ENCODE measurements at regions not wholly inside any gene's neighbourhood (a gene's known extent, or its start where the extent isn't known, plus 50 kb on each side); places are given as distances from the start of the nearest gene placed in this dataset.

DNA sequence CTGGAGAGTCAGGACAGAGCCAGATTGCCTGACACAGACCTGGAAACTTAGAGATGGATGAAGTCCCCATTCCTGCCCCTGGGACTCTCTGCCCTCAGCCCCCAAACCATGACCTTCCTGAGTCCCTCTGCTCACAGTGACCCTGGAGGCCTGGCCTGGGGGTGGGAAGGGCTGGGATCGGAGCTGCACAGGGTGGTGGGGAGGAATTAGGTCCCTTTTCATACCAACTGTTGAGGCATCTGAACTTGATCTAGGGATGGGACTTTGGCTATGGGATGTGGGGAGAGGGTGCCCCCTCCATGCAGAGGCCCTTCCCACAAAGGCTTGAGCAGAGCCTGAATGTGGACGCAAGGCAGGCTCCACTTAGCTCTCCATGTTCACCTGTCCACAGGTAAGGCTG, 144.1 kb downstream of the MRPL14 start:
- DNase-seq (ENCODE audit: low spot score): no peak
- intact Hi-C loops (cut with micrococcal nuclease): no loop called here
- Mint-ChIP-seq H3K4me1 (ENCODE audit: low read depth) (no peaks in the 10 kb centered on the region), H3K36me3 (ENCODE audit: low read depth) (no peaks in the 10 kb centered on the region), H3K27me3 (ENCODE audit: insufficient read depth) (peaks cover 6% of the 10 kb centered on the region), H3K27ac (no peak overlapping the region), H3K4me3 (no peak overlapping the region), H3K9me3 (no peaks in the 10 kb centered on the region)

DNA sequence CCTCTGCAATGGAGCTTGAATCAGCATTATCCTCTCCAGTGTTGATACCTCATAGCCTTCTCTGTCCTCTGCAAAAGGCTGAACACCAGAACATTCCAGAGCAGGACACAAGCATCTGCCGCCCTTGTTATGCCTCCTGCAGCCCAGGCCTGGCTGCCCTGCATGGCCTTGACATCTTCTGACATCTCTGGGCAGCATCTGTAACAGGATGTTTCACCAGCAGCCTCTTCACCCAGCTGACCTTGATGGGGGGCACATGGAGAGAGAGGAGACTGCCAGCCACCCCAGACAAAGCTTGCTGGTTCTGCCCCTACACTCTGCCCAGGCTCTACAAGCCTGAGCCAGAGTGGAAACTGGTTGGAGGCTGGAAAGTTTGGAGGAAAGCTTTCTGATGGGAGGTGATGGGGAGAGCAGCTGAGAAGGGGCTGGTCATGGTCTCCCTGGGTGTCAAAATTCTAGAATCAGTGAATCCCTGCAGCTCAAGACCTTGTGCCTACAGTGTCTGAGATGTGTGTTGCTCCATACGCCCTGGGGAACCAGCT, 145.1 kb downstream of the MRPL14 start:
- H3K27me3 Mint-ChIP-seq (ENCODE audit: insufficient read depth): peaks cover 8% of the 10 kb centered on the region
- no peak for DNase-seq (ENCODE audit: low spot score)
- H3K4me3 Mint-ChIP-seq: no peak overlapping the region
- H3K36me3 Mint-ChIP-seq (ENCODE audit: low read depth): no peaks in the 10 kb centered on the region
- H3K27ac Mint-ChIP-seq: no peak overlapping the region
- H3K4me1 Mint-ChIP-seq (ENCODE audit: low read depth): no peaks in the 10 kb centered on the region
- intact Hi-C loops (cut with micrococcal nuclease): no loop called here
- H3K9me3 Mint-ChIP-seq: no peaks in the 10 kb centered on the region

DNA sequence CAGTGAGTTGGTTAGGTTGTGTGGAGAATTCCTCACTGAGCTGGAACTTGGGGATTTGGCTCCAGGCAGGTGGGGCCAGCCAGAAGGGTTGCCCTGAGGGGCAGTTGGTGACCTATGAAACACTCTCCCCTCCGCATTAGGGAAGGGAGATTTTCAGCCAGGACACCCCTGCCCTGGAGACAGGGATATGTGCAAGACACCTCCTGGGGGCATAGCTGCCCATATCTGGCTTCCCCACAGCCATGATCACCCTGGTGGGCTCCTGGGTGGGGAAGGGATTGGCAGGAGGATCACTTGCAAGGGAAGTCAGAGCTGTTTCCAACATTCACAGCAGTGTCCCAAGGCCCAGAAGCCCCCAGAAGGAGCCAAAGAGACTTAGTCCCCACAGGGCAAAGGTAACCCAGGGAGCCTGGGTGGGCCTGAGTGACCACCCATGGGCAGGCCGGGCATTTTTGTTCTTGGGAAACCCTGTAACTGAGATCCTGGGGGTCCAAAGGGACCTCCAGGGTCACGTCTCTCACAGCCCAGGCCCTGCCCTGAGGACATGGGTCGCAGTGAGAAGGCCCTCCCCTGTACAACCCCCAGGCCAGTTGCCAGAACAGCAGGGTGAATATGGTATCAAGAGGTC, 145.8 kb downstream of the MRPL14 start:
- H3K27me3 Mint-ChIP-seq (ENCODE audit: insufficient read depth): peaks cover 13% of the 10 kb centered on the region
- no peaks in the 10 kb centered on the region for H3K36me3 Mint-ChIP-seq (ENCODE audit: low read depth)
- no peaks in the 10 kb centered on the region for H3K9me3 Mint-ChIP-seq
- H3K4me3 Mint-ChIP-seq: no peak overlapping the region
- H3K4me1 Mint-ChIP-seq (ENCODE audit: low read depth): no peaks in the 10 kb centered on the region
- intact Hi-C loops (cut with micrococcal nuclease): no loop called here
- no peak for DNase-seq (ENCODE audit: low spot score)
- H3K27ac Mint-ChIP-seq: no peak overlapping the region

- no peak overlapping the region for H3K27ac Mint-ChIP-seq
- peaks cover 21% of the 10 kb centered on the region for H3K27me3 Mint-ChIP-seq (ENCODE audit: insufficient read depth)
- H3K9me3 Mint-ChIP-seq: no peaks in the 10 kb centered on the region
- intact Hi-C loops (cut with micrococcal nuclease): no loop called here
- H3K4me3 Mint-ChIP-seq: no peak overlapping the region
- DNase-seq (ENCODE audit: low spot score): no peak
- H3K36me3 Mint-ChIP-seq (ENCODE audit: low read depth): no peaks in the 10 kb centered on the region
- H3K4me1 Mint-ChIP-seq (ENCODE audit: low read depth): no peaks in the 10 kb centered on the region
Measured at GRCh38 chr6:43980004-43980795, 147.1 kb downstream of the MRPL14 start.

GRCh38 chr6:43979525-43979924, 147.7 kb downstream of the MRPL14 start:
- H3K9me3 Mint-ChIP-seq: no peaks in the 10 kb centered on the region
- H3K4me3 Mint-ChIP-seq: no peak overlapping the region
- H3K27me3 Mint-ChIP-seq (ENCODE audit: insufficient read depth): peaks cover 27% of the 10 kb centered on the region
- H3K4me1 Mint-ChIP-seq (ENCODE audit: low read depth): no peaks in the 10 kb centered on the region
- DNase-seq (ENCODE audit: low spot score): no peak
- intact Hi-C loops (cut with micrococcal nuclease): no loop called here
- H3K27ac Mint-ChIP-seq: no peak overlapping the region
- no peaks in the 10 kb centered on the region for H3K36me3 Mint-ChIP-seq (ENCODE audit: low read depth)

DNA sequence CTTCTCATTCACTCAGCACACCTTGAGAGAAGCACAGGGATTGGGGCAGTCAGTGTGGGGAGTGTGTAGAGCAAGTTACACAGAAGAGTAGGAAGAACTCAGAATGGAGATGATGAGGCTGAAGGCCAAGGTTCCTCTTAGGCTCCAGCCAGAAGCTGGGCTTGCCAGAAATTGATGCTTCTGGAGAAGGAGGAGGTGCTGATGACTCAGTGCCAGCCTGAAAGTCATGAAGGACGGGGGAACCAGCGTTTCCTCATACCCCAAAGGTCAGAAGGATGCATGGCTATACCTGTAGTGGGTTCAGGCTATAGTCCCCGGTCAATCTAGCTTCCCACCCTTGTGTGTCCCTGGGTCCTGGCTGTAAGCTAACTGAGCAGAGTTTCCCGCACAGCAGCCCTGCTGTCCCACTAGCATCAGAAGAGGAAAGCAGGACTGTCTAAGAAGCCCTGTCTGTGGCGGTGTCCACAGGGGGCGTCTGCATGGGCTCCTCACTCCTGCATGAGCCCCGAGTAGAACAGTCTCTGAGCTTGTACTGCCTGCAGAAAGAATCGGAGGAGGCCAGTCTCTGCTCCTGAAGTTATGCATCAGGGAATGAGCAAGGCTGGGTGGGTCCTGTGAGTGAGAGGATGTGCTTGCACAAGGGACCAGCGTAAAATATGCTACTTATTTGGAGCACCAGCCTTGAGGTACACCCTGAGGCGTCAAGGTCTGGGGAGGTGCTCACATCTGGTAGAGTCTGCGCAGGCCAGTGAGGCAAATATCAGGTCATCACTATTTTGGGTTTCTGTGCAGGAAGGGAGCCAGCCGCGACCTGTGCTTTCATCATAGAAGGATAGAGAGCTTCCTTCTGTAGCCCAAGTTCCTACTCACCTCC, 148.5 kb downstream of the MRPL14 start:
- H3K4me1 Mint-ChIP-seq (ENCODE audit: low read depth): no peaks in the 10 kb centered on the region
- H3K27me3 Mint-ChIP-seq (ENCODE audit: insufficient read depth): peaks cover 25% of the 10 kb centered on the region
- no peak overlapping the region for H3K27ac Mint-ChIP-seq
- H3K4me3 Mint-ChIP-seq: no peak overlapping the region
- no peaks in the 10 kb centered on the region for H3K9me3 Mint-ChIP-seq
- no peak for DNase-seq (ENCODE audit: low spot score)
- intact Hi-C loops (cut with micrococcal nuclease): no loop called here
- H3K36me3 Mint-ChIP-seq (ENCODE audit: low read depth): no peaks in the 10 kb centered on the region

DNA sequence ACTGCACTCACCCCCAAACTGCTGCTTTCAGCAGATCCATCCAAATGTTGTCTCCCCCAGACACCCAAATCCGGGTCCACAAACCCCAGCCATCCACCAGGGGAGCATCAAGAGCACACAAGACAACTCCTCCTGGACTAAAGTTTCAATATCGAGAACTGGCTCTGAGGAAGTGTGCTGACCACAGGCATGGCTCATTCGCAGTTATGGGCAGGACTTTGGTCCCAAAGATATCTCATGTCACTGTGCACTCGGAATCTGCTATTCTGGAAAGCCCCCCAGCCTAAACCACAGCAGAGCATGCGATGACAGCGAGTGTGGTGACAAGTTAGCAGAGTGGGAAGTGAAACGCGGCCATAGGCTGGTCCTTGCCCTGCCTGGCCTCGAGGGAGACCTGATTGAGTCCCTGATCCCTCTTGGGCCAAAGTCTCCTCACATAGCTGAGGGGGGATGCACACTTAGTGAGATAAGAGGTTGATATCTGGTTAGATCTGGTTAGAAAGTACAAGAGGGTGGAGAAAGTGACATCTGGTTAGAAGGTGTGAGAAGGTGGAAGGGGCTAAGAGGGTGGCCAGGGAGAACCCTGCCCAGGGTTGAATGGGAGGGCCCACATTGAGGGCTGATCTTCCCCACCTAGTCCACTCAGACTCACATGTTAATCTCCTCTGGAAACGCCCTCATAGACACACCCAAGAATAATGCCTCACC, 149.7 kb downstream of the MRPL14 start:
- intact Hi-C loops (cut with micrococcal nuclease): no loop called here
- no peaks in the 10 kb centered on the region for H3K36me3 Mint-ChIP-seq (ENCODE audit: low read depth)
- H3K9me3 Mint-ChIP-seq: no peaks in the 10 kb centered on the region
- DNase-seq (ENCODE audit: low spot score): no peak
- H3K27ac Mint-ChIP-seq: no peak overlapping the region
- H3K27me3 Mint-ChIP-seq (ENCODE audit: insufficient read depth): peaks cover 33% of the 10 kb centered on the region
- no peaks in the 10 kb centered on the region for H3K4me1 Mint-ChIP-seq (ENCODE audit: low read depth)
- H3K4me3 Mint-ChIP-seq: no peak overlapping the region

DNA sequence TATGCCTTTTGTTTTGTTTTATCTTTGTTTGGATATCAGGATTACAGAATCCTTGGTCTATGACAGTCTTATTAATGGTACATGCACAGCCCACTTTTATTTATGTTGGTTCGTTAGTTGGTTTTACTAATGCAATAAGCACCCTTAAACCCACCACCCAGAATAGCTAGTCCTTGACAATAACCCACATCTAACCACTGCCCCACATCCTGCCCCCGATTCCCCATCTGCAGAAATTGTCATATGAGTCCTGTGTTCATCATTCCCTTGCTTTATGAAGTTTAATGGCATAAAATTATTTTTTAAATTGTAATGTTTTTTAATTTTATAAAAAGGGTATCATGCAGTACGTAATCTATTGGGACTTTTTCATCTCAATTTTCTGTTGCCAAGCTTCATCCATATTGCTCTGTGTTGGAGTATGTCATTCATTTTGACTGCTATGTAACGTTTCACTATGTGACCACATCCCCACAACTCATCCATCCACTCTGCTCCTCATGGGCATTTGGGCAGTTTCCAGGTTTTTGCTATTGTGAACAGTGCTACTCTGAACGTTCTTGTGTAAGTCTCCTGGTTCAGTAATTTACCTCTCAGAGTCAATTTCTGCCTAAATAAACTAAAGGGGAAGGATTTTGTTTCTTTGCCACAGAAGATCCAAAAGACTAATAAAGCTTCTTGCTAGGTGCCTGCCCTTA, 150.4 kb downstream of the MRPL14 start:
- Mint-ChIP-seq H3K9me3 (no peaks in the 10 kb centered on the region), H3K36me3 (ENCODE audit: low read depth) (no peaks in the 10 kb centered on the region), H3K4me1 (ENCODE audit: low read depth) (no peaks in the 10 kb centered on the region), H3K4me3 (no peak overlapping the region), H3K27me3 (ENCODE audit: insufficient read depth) (peaks cover 33% of the 10 kb centered on the region), H3K27ac (no peak overlapping the region)
- no peak for DNase-seq (ENCODE audit: low spot score)
- intact Hi-C loops (cut with micrococcal nuclease): no loop called here

DNA sequence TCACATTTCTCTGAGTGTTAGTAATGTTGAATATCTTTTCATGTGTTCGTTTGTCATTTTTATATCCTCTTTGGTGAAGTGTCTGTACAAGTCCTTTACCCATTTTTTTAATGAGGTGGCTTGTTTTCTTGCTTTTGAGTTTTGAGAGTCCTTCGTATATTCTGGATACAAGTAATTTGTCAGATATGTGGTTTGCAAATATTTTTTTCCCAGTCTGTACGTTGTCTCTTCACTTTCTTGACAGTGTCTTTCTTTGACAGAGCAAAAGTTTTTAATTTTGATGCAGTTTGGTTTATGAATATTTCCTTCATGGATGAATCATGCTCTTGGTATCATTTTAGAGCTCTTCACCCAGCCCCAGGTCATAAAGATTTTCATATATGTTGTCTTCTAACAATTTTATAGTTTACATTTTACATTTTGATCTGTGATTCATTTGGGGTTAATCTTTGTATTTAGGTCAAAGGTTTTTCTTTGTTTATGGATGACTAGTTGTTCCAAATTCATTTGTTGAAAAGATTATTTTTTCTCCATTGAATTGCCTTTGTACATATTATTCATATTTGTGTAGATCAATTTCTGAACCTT, 152.5 kb downstream of the MRPL14 start:
- Mint-ChIP-seq H3K4me3 (no peak overlapping the region), H3K36me3 (ENCODE audit: low read depth) (no peaks in the 10 kb centered on the region), H3K27me3 (ENCODE audit: insufficient read depth) (peaks cover 33% of the 10 kb centered on the region), H3K9me3 (no peaks in the 10 kb centered on the region), H3K4me1 (ENCODE audit: low read depth) (no peaks in the 10 kb centered on the region), H3K27ac (no peak overlapping the region)
- no peak for DNase-seq (ENCODE audit: low spot score)
- intact Hi-C loops (cut with micrococcal nuclease): no loop called here

DNA sequence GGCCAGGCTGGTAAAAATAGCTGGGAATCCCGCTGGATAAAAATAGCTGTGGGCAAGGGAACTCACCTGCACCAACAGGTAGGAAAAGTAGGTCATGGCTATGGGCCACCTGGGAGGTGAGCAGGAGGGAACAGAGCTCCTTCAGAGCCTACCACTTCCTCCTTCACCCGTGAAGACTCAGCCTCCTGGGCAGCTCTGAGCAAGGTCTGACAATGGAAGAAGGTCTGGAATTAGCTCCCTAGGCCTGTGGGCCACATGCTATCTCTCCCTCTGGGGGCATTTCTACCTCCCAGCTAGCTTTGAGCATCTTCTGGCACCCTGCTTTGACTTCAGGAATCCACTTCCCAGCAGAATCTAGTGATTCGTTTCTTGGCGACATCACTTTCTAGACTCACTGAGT, 153.9 kb downstream of the MRPL14 start:
- Mint-ChIP-seq H3K9me3 (no peaks in the 10 kb centered on the region), H3K36me3 (ENCODE audit: low read depth) (no peaks in the 10 kb centered on the region), H3K27me3 (ENCODE audit: insufficient read depth) (peaks cover 32% of the 10 kb centered on the region), H3K4me1 (ENCODE audit: low read depth) (no peaks in the 10 kb centered on the region), H3K27ac (no peak overlapping the region), H3K4me3 (no peak overlapping the region)
- intact Hi-C loops (cut with micrococcal nuclease): no loop called here
- no peak for DNase-seq (ENCODE audit: low spot score)

DNA sequence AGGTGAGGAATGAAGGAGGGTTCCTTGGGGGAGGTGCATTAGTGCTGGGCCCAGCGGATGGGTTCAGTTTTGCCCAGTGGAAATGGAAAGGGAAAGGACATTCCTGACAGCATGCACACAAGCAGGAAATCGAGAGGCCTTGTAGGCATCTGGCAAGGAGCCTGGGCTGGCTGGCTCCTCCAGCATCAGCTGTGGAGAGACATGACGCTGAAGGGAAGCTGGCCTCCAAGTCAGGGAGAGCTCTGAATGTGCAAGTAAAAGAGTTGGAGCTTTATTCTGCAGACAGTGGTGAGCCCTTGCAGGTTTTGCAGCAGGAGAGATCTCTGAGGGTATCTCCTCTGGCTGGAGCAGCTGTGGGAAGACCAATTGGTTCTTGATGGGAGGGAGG, 154.3 kb downstream of the MRPL14 start:
- Mint-ChIP-seq H3K4me1 (ENCODE audit: low read depth) (no peaks in the 10 kb centered on the region), H3K36me3 (ENCODE audit: low read depth) (no peaks in the 10 kb centered on the region), H3K27ac (no peak overlapping the region), H3K9me3 (no peaks in the 10 kb centered on the region), H3K27me3 (ENCODE audit: insufficient read depth) (peaks cover 30% of the 10 kb centered on the region), H3K4me3 (no peak overlapping the region)
- DNase-seq (ENCODE audit: low spot score): no peak
- intact Hi-C loops (cut with micrococcal nuclease): no loop called here

Data from activated T-helper 1 cell treated with anti-CD3 and anti-CD28 coated beads, Interleukin-12 subunit alpha, Interleukin-12 subunit beta, Interleukin-2, Interleukin-4 antibody, amounts not matched to agents 30 ng/mL and 10 ng/mL and 1 ng/mL, durations not matched to agents 14 hours and 24 hours and 36 hours (primary cell).